ENCODE measurements at regions not wholly inside any gene's neighbourhood (a gene's known extent, or its start where the extent isn't known, plus 50 kb on each side); places are given as distances from the start of the nearest gene placed in this dataset.

- FAIRE-seq: no peak
- H3K9me3 ChIP-seq: no peaks in the 10 kb centered on the region
- no peaks in the 10 kb centered on the region for H3K27me3 ChIP-seq
- intact Hi-C loops (cut with DNase I): no loop called here
- no peaks in the 10 kb centered on the region for H3K36me3 ChIP-seq
- WGBS, 2 donors: 49 to 64% methylated on average over 1 of the region's 1 CpG
- no peak for DNase-seq
- H3K4me1 ChIP-seq: no peaks in the 10 kb centered on the region
- TF ChIP-seq CTCF (IDR thresholded peaks at IDR 0.05): no peak
- H3K4me3 ChIP-seq: no peak overlapping the region
- no peak overlapping the region for H3K27ac ChIP-seq
- no peak for ATAC-seq
These were observed 157.1 kb downstream of the HTR1A start for GRCh38 chr5:63805151-63805550.

GRCh38 chr5:63803165-63803564 lies 159.1 kb downstream of the HTR1A start:
- FAIRE-seq: no peak
- no peak for TF ChIP-seq CTCF (IDR thresholded peaks at IDR 0.05)
- WGBS, 2 donors: 78 to 85% methylated on average over 1 of the region's 1 CpG

GRCh38 chr5:63794979-63795378 lies 167.3 kb downstream of the HTR1A start:
- FAIRE-seq (no peak), DNase-seq (no peak), ATAC-seq (no peak)
- no peak for TF ChIP-seq CTCF (IDR thresholded peaks at IDR 0.05)
- WGBS, 2 donors: 64 to 70% methylated on average over 2 of the region's 2 CpGs
- no peak overlapping the region for H3K4me3 ChIP-seq
- H3K9me3 ChIP-seq: no peaks in the 10 kb centered on the region
- no peaks in the 10 kb centered on the region for H3K27me3 ChIP-seq
- H3K27ac ChIP-seq: no peak overlapping the region
- H3K36me3 ChIP-seq: no peaks in the 10 kb centered on the region
- H3K4me1 ChIP-seq: no peaks in the 10 kb centered on the region
- intact Hi-C loops (cut with DNase I): no loop called here

More at GRCh38 chr5:63803165-63803564, 159.1 kb downstream of the HTR1A start:
- Histone ChIP-seq H3K27me3 (no peaks in the 10 kb centered on the region), H3K9me3 (no peaks in the 10 kb centered on the region), H3K4me3 (no peak overlapping the region), H3K27ac (no peak overlapping the region), H3K36me3 (no peaks in the 10 kb centered on the region), H3K4me1 (no peaks in the 10 kb centered on the region)
- ATAC-seq (no peak), DNase-seq (no peak)
- intact Hi-C loops (cut with DNase I): no loop called here

GRCh38 chr5:63794296-63794695 lies 167.9 kb downstream of the HTR1A start:
- H3K9me3 ChIP-seq: no peaks in the 10 kb centered on the region
- no peak overlapping the region for H3K27ac ChIP-seq
- ATAC-seq (no peak), DNase-seq (no peak), FAIRE-seq (no peak)
- H3K27me3 ChIP-seq: no peaks in the 10 kb centered on the region
- no peaks in the 10 kb centered on the region for H3K36me3 ChIP-seq
- intact Hi-C loops (cut with DNase I): no loop called here
- H3K4me1 ChIP-seq: no peaks in the 10 kb centered on the region
- no peak for TF ChIP-seq CTCF (IDR thresholded peaks at IDR 0.05)
- no peak overlapping the region for H3K4me3 ChIP-seq

GRCh38 chr5:63774939-63775338 lies 187.3 kb downstream of the HTR1A start:
- Histone ChIP-seq H3K4me1 (no peaks in the 10 kb centered on the region), H3K36me3 (no peaks in the 10 kb centered on the region), H3K9me3 (no peaks in the 10 kb centered on the region), H3K4me3 (no peak overlapping the region), H3K27me3 (no peaks in the 10 kb centered on the region), H3K27ac (no peak overlapping the region)
- DNase-seq (no peak), FAIRE-seq (no peak), ATAC-seq (no peak)
- intact Hi-C loops (cut with DNase I): no loop called here
- WGBS, 2 donors: 90 to 100% methylated on average over 1 of the region's 1 CpG
- TF ChIP-seq CTCF (IDR thresholded peaks at IDR 0.05): no peak

Data from pancreas (tissue), 10 donors.